Uterus (tissue), 2 donors: ENCODE measurements at regions not wholly inside any gene's neighbourhood (a gene's known extent, or its start where the extent isn't known, plus 50 kb on each side); places are given as distances from the start of the nearest gene placed in this dataset.

Experiments used
- POLR2A ChIP-seq, 2 donors: fragments of 450-650 bp; IDR thresholded peaks; one replicate each; pipeline ENCODE4 v1.6.1; 2016; ENCODE audit warnings: antibody characterized with exemption in 2 of 2, mild to moderate bottlenecking in 1 of 2, moderate library complexity in 1 of 2
- TF ChIP-seq, protein P1 (sequence below), 4 experiments: fragments of 200-600 bp in 2 of 4; fragments of 450-650 bp in 2 of 4; sonication (generic) in 2 of 4; IDR thresholded peaks; one replicate each; pipeline ENCODE4 v1.5.1; 2016 to 2019; ENCODE audit warnings: antibody characterized with exemption in 4 of 4, mild to moderate bottlenecking in 2 of 4, moderate library complexity in 1 of 4

DNA sequence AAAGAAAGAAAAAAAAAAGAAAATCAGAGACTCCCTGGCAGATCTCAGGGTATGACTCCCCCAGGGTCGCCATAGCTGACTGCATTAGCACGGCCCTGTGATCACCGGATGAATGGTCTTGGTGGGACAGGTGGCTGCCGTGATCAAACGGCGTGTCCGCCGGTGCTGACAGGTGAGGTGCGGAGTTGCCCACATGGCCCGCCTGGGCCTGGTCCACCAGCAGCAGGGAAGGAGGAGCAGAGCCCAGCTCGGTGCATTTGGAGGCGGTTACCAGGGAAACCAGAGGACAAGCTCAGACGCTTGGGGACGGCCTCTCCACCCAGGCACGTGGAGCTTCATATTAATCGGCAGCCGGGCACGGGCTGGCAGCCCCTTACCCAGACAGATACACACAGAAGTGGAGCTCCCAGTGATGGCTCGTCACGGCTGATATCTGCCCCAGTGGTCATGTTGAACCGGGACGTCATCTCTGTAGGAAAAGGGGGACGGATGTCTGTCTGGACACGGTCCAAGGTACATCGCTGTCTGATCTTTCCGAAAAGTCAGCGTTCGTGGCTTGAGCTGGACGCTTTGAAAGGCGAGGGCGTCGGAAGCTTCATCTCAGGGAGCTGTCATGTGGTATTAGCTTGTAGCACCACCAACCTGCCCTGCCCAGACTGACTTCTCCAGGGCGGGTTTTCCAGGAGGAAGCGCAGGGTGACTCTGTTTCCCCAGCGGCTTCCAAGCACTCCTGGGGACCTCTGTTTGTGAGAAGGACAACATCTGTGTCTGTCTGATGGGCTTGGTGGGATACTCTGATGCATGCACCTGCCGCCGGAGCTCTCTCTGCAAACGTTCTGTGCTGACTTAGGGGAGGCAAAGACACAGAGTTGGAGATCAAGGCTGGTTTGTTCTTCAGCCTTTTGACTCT is 180.7 kb downstream of the CRLF2 start:
- no peak for TF ChIP-seq POLR2A (IDR thresholded peaks at IDR 0.05)
- TF ChIP-seq, protein P1, sequence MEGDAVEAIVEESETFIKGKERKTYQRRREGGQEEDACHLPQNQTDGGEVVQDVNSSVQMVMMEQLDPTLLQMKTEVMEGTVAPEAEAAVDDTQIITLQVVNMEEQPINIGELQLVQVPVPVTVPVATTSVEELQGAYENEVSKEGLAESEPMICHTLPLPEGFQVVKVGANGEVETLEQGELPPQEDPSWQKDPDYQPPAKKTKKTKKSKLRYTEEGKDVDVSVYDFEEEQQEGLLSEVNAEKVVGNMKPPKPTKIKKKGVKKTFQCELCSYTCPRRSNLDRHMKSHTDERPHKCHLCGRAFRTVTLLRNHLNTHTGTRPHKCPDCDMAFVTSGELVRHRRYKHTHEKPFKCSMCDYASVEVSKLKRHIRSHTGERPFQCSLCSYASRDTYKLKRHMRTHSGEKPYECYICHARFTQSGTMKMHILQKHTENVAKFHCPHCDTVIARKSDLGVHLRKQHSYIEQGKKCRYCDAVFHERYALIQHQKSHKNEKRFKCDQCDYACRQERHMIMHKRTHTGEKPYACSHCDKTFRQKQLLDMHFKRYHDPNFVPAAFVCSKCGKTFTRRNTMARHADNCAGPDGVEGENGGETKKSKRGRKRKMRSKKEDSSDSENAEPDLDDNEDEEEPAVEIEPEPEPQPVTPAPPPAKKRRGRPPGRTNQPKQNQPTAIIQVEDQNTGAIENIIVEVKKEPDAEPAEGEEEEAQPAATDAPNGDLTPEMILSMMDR (IDR thresholded peaks at IDR 0.05): no peak
